ENCODE measurements at regions not wholly inside any gene's neighbourhood (a gene's known extent, or its start where the extent isn't known, plus 50 kb on each side); places are given as distances from the start of the nearest gene placed in this dataset.

- H3K27ac ChIP-seq (ENCODE audit: low read depth, low read length), result no peak overlapping the region
- H3K4me1 Mint-ChIP-seq, result peaks cover 3% of the 10 kb centered on the region
- WGBS, 2 experiments (ENCODE audit: insufficient coverage in 1 of 2, insufficient read length in 1 of 2), result 79 to 90% methylated on average over 2 of the region's 2 CpGs
- no peak overlapping the region for H3K27ac Mint-ChIP-seq
- no peak for TF ChIP-seq CTCF (conservative IDR thresholded peaks at IDR 0.05)
- H3K27me3 ChIP-seq (ENCODE audit: control insufficient read depth, insufficient read depth, low read length, poor library complexity, severe bottlenecking), result no peaks in the 10 kb centered on the region
- H3K9me3 Mint-ChIP-seq, result no peaks in the 10 kb centered on the region
- H3K27me3 Mint-ChIP-seq (ENCODE audit: insufficient read depth), result no peaks in the 10 kb centered on the region
- no peaks in the 10 kb centered on the region for H3K9me3 ChIP-seq (ENCODE audit: control insufficient read depth, low read length)
- no peak for DNase-seq
- H3K36me3 ChIP-seq (ENCODE audit: control insufficient read depth, insufficient read depth, low read length), result no peaks in the 10 kb centered on the region
- H3K4me1 ChIP-seq (ENCODE audit: control insufficient read depth, insufficient read depth, low read length), result no peaks in the 10 kb centered on the region
- no peak overlapping the region for H3K4me3 Mint-ChIP-seq
- H3K9ac ChIP-seq (ENCODE audit: extremely low read depth, low read length, poor library complexity, severe bottlenecking), result no peak overlapping the region
- H3K4me3 ChIP-seq (ENCODE audit: low read length), result no peak overlapping the region
- H3K36me3 Mint-ChIP-seq (ENCODE audit: low read depth), result no peaks in the 10 kb centered on the region
Observed at GRCh38 chr13:79655509-79655908, 174.6 kb downstream of the NDFIP2 start.

- Histone ChIP-seq H3K9ac (ENCODE audit: extremely low read depth, low read length, poor library complexity, severe bottlenecking) (no peak overlapping the region), H3K36me3 (ENCODE audit: control insufficient read depth, insufficient read depth, low read length) (no peaks in the 10 kb centered on the region), H3K27me3 (ENCODE audit: control insufficient read depth, insufficient read depth, low read length, poor library complexity, severe bottlenecking) (no peaks in the 10 kb centered on the region), H3K4me1 (ENCODE audit: control insufficient read depth, insufficient read depth, low read length) (no peaks in the 10 kb centered on the region), H3K27ac (ENCODE audit: low read depth, low read length) (no peak overlapping the region), H3K9me3 (ENCODE audit: control insufficient read depth, low read length) (no peaks in the 10 kb centered on the region), H3K4me3 (ENCODE audit: low read length) (no peak overlapping the region)
- peaks cover 3% of the 10 kb centered on the region for H3K4me1 Mint-ChIP-seq
- no peaks in the 10 kb centered on the region for H3K27me3 Mint-ChIP-seq (ENCODE audit: insufficient read depth)
- H3K4me3 Mint-ChIP-seq, result no peak overlapping the region
- no peak overlapping the region for H3K27ac Mint-ChIP-seq
- no peaks in the 10 kb centered on the region for H3K9me3 Mint-ChIP-seq
- H3K36me3 Mint-ChIP-seq (ENCODE audit: low read depth), result no peaks in the 10 kb centered on the region
- no peak for DNase-seq
- TF ChIP-seq CTCF (conservative IDR thresholded peaks at IDR 0.05), result no peak
Observed at GRCh38 chr13:79654520-79654919, 173.6 kb downstream of the NDFIP2 start.

GRCh38 chr13:79650688-79651087 lies 169.7 kb downstream of the NDFIP2 start:
- WGBS, 2 experiments (ENCODE audit: insufficient coverage in 1 of 2, insufficient read length in 1 of 2), result 90% methylated on average over 2 of the region's 4 CpGs; no CpG with 5 or more reads in 1 of the 2 experiments
- H3K9me3 ChIP-seq (ENCODE audit: control insufficient read depth, low read length), result no peaks in the 10 kb centered on the region
- no peaks in the 10 kb centered on the region for H3K27me3 ChIP-seq (ENCODE audit: control insufficient read depth, insufficient read depth, low read length, poor library complexity, severe bottlenecking)
- Mint-ChIP-seq H3K27me3 (ENCODE audit: insufficient read depth) (no peaks in the 10 kb centered on the region), H3K27ac (no peak overlapping the region), H3K36me3 (ENCODE audit: low read depth) (no peaks in the 10 kb centered on the region), H3K4me1 (no peaks in the 10 kb centered on the region), H3K9me3 (no peaks in the 10 kb centered on the region), H3K4me3 (no peak overlapping the region)
- no peaks in the 10 kb centered on the region for H3K36me3 ChIP-seq (ENCODE audit: control insufficient read depth, insufficient read depth, low read length)
- DNase-seq, result no peak
- H3K9ac ChIP-seq (ENCODE audit: extremely low read depth, low read length, poor library complexity, severe bottlenecking), result no peak overlapping the region
- no peak overlapping the region for H3K27ac ChIP-seq (ENCODE audit: low read depth, low read length)
- no peak for TF ChIP-seq CTCF (conservative IDR thresholded peaks at IDR 0.05)
- no peak overlapping the region for H3K4me3 ChIP-seq (ENCODE audit: low read length)
- peaks cover 3% of the 10 kb centered on the region for H3K4me1 ChIP-seq (ENCODE audit: control insufficient read depth, insufficient read depth, low read length)
